Activated naive CD4-positive, alpha-beta T cell treated with anti-CD3 and anti-CD28 coated beads for 36 hours (primary cell): ENCODE measurements at regions not wholly inside any gene's neighbourhood (a gene's known extent, or its start where the extent isn't known, plus 50 kb on each side); places are given as distances from the start of the nearest gene placed in this dataset.
"Not testable (repeated sequence)": the region's sequence is repeated elsewhere in the genome, so short reads cannot be mapped to it uniquely, and the experiment has no call there.

ENCODE experiments used
- CTCF ChIA-PET: fragments of 350-600 bp; sonication (Branson Sonifier 250); formaldehyde crosslinking; loops from one replicate; lab custom pipeline; 2021; ENCODE audit warnings: antibody characterized with exemption; lab: Charles Lee
- DNase-seq: peaks from one replicate; pipeline ENCODE4 v3.0.0-alpha.2; 2020
- H3K27ac Mint-ChIP-seq: one replicate; pipeline ENCODE4 v1.8.0; 2021; ENCODE audit warnings: mild to moderate bottlenecking, mixed read lengths
- H3K27me3 Mint-ChIP-seq: one replicate; pipeline ENCODE4 v1.8.0; 2021; ENCODE audit warnings: low read depth, mixed read lengths
- H3K36me3 Mint-ChIP-seq: one replicate; pipeline ENCODE4 v1.8.0; 2021; ENCODE audit warnings: low read depth, mixed read lengths
- H3K4me1 Mint-ChIP-seq: one replicate; pipeline ENCODE4 v1.8.0; 2021; ENCODE audit warnings: low read depth, mixed read lengths
- H3K4me3 Mint-ChIP-seq: one replicate; pipeline ENCODE4 v1.8.0; 2021; ENCODE audit warnings: mild to moderate bottlenecking, moderate library complexity, mixed read lengths
- H3K9me3 Mint-ChIP-seq: one replicate; pipeline ENCODE4 v1.8.0; 2021; ENCODE audit warnings: mixed read lengths
- intact Hi-C: fragments of 100-400 bp; cut with micrococcal nuclease; formaldehyde crosslinking; loops from one replicate; pipeline ENCODE4 v1.15.1; 2023

DNA sequence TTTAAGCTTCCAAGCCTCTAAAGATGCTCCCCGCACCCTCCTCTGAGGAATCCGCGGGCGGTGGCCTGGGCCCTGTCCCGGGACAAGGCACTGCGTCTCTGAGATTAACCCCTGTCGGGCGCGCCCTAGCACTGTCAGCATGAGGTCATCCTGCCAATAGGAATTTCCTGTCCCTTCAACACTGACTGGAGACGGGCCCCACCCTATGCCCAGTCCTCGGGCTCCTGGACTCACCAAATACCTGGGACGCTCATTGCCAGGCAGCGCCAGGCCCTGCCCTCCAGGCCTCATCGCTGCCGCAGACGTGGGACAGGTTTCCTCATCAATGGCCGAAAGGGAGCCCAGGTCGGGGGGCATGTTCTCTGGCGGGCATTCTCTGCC, 67.6 kb upstream of the SH3GL3 start:
- Mint-ChIP-seq H3K27me3 (peaks cover 49% of the 10 kb centered on the region), H3K36me3 (no peaks in the 10 kb centered on the region), H3K9me3 (no peaks in the 10 kb centered on the region), H3K27ac (no peak overlapping the region), H3K4me1 (no peaks in the 10 kb centered on the region), H3K4me3 (no peak overlapping the region)
- DNase-seq, result no peak
- intact Hi-C loops, result no loop called here
- CTCF ChIA-PET, result no interaction called here

DNA sequence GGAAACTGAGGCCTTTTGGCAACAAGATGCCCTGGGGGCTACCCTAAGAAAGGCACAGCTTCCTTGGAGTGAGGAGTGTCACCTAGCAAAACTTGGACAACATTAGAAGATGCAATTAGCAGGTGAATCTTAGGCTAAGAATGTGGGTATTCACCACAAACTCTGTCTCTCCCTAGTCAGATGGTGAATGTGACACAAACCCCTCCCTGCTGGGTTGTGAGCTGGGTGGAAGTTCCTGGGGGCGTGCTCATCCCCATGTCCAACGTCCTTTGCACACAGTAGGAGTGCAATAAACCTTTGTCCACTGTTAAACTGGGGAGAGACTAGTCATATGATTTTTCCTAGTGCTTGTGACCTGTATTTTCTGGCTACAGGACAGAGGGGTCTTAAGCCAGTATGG, 67.1 kb upstream of the SH3GL3 start:
- Mint-ChIP-seq H3K27me3 (peaks cover 49% of the 10 kb centered on the region), H3K9me3 (no peaks in the 10 kb centered on the region), H3K4me3 (no peak overlapping the region), H3K36me3 (no peaks in the 10 kb centered on the region), H3K4me1 (no peaks in the 10 kb centered on the region), H3K27ac (no peak overlapping the region)
- DNase-seq, result no peak
- intact Hi-C loops, result loop anchor here (1.0 kb wide), 2 partner anchors 132 to 369 kb away; partner anchors contain the start of gene C15orf40
- CTCF ChIA-PET, result no interaction called here

DNA sequence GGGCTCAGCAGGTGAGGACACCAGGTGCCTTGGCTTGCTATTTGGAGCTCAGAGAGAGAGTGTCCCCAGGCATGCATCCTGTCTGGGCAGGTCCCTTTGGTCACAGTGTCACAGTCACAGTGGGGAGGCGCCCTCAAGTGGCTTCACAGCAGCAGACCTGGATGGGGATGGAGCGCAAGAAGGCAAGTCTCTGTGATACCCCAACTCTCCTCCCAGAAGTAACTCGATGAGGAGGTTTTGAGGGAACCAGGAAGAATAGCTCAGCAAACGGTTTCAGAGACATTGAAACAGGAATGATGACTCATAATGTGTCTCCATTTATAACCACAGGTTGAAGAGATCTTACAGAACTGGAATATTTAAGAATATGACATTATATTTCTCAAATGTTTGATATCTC, 66.5 kb upstream of the SH3GL3 start:
- peak; percentile 74 for DNase-seq
- Mint-ChIP-seq H3K27me3 (peaks cover 45% of the 10 kb centered on the region), H3K27ac (no peak overlapping the region), H3K36me3 (no peaks in the 10 kb centered on the region), H3K4me1 (no peaks in the 10 kb centered on the region), H3K4me3 (no peak overlapping the region), H3K9me3 (no peaks in the 10 kb centered on the region)
- intact Hi-C loops, result loop anchor here (1.0 kb wide), 2 partner anchors 132 to 369 kb away; partner anchors contain the start of gene C15orf40
- CTCF ChIA-PET, result interaction anchor here (0.7 kb wide), 1 partner anchor 210 kb away, joined by 3 read pairs; no protein-coding TSS in a partner anchor

DNA sequence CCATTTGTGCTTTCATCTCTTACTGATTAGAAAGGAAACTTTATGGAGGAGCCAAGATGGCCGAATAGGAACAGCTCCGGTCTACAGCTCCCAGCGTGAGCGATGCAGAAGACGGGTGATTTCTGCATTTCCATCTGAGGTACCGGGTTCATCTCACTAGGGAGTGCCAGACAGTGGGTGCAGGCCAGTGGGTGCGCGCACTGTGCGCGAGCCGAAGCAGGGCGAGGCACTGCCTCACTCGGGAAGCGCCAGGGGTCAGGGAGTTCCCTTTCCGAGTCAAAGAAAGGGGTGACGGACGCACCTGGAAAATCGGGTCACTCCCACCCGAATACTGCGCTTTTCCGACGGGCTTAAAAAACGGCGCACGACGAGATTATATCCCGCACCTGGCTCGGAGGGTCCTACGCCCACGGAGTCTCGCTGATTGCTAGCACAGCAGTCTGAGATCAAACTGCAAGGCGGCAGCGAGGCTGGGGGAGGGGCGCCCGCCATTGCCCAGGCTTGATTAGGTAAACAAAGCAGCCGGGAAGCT, 63.5 kb upstream of the SH3GL3 start:
- H3K4me1 Mint-ChIP-seq, CTCF ChIA-PET, intact Hi-C loops, H3K36me3 Mint-ChIP-seq, DNase-seq, H3K9me3 Mint-ChIP-seq, H3K4me3 Mint-ChIP-seq, H3K27ac Mint-ChIP-seq: not testable (repeated sequence)
- peaks cover 21% of the 10 kb centered on the region for H3K27me3 Mint-ChIP-seq

DNA sequence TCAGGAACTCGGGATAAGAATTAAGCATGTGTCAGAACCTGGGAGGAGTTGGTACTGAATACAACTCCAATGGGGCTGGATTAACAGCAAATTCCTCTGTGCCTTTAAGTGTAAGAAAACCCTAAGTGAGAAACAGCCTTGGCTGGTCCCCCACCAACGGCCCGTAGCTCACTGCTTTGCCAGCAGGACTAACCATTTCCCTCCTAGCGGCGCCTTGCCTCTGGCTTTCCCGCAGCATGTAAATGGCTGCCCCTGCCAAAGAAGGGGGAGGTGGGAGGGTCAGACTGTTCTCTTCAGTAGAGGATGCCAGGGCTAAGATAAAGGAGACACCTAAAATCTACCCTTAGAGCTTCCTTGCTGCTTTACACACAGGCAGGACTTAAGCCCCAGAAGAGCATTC, 51.0 kb upstream of the SH3GL3 start:
- no peak overlapping the region for H3K27ac Mint-ChIP-seq
- no peaks in the 10 kb centered on the region for H3K9me3 Mint-ChIP-seq
- H3K27me3 Mint-ChIP-seq, result peaks cover 23% of the 10 kb centered on the region
- H3K36me3 Mint-ChIP-seq, result no peaks in the 10 kb centered on the region
- H3K4me1 Mint-ChIP-seq, result no peaks in the 10 kb centered on the region
- CTCF ChIA-PET, result no interaction called here
- DNase-seq, result no peak
- intact Hi-C loops, result no loop called here
- H3K4me3 Mint-ChIP-seq, result no peak overlapping the region
